Transverse colon (tissue), 4 donors: ENCODE measurements at regions not wholly inside any gene's neighbourhood (a gene's known extent, or its start where the extent isn't known, plus 50 kb on each side); places are given as distances from the start of the nearest gene placed in this dataset.

Experiments used
- POLR2A ChIP-seq: fragments of 450-650 bp; IDR thresholded peaks from one replicate; pipeline ENCODE4 v1.6.1; 2016; ENCODE audit warnings: antibody characterized with exemption, mild to moderate bottlenecking, moderate library complexity
- POLR2AphosphoS5 ChIP-seq, 3 donors: sonication (generic); formaldehyde crosslinking; IDR thresholded peaks; one replicate each; pipeline ENCODE4 v1.6.1; 2016; ENCODE audit warnings: antibody characterized with exemption in 3 of 3
- TF ChIP-seq, protein P1 (sequence below), 5 experiments: fragments of 200-600 bp in 3 of 5; fragments of 450-650 bp in 2 of 5; sonication (generic) in 3 of 5; IDR thresholded peaks; 1 replicate in 2 of 5; 2 replicates in 3 of 5; pipeline ENCODE4 v1.5.1; 2016 to 2017; ENCODE audit warnings: antibody characterized with exemption in 5 of 5, inconsistent platforms in 3 of 5, mild to moderate bottlenecking in 2 of 5, moderate library complexity in 1 of 5

DNA sequence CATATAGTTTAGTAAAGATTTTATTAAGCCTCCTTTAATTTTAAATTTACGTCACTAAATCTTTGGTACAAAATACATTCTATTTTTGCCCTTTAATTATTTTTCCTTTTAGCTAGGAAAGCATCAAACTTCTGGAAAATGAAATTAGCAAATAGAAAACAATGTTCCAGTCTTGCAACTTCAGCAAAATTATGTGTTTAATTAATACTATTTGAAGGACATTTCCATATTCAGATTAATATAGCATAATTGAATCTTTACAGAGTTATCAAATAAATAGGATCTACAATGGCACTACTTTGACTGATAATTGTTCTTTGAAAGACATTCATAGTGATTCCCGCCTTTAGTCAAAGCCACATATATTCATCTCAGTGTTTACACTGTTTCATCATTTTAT lies 904.2 kb downstream of the KCNT2 start:
- TF ChIP-seq, protein P1, sequence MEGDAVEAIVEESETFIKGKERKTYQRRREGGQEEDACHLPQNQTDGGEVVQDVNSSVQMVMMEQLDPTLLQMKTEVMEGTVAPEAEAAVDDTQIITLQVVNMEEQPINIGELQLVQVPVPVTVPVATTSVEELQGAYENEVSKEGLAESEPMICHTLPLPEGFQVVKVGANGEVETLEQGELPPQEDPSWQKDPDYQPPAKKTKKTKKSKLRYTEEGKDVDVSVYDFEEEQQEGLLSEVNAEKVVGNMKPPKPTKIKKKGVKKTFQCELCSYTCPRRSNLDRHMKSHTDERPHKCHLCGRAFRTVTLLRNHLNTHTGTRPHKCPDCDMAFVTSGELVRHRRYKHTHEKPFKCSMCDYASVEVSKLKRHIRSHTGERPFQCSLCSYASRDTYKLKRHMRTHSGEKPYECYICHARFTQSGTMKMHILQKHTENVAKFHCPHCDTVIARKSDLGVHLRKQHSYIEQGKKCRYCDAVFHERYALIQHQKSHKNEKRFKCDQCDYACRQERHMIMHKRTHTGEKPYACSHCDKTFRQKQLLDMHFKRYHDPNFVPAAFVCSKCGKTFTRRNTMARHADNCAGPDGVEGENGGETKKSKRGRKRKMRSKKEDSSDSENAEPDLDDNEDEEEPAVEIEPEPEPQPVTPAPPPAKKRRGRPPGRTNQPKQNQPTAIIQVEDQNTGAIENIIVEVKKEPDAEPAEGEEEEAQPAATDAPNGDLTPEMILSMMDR (IDR thresholded peaks at IDR 0.05), result no peak
- TF ChIP-seq POLR2AphosphoS5 (IDR thresholded peaks at IDR 0.05), result no peak
- no peak for TF ChIP-seq POLR2A
